Karpas-422 (cell line): ENCODE measurements at regions not wholly inside any gene's neighbourhood (a gene's known extent, or its start where the extent isn't known, plus 50 kb on each side); places are given as distances from the start of the nearest gene placed in this dataset.
"Not testable (repeated sequence)": the region's sequence is repeated elsewhere in the genome, so short reads cannot be mapped to it uniquely, and the experiment has no call there.

Experiments
- DNase-seq: peaks from one replicate; pipeline ENCODE4 v3.0.0-alpha.2; 2015
- H2AFZ ChIP-seq: fragments of 200-600 bp; sonication (generic); 2 replicates; pipeline ENCODE4 v1.6.1; 2014; ENCODE audit warnings: antibody characterized with exemption, low read length, mixed read lengths
- H3K27ac ChIP-seq: fragments of 200-600 bp; sonication (generic); 2 replicates; pipeline ENCODE4 v1.5.1; 2014; ENCODE audit warnings: mild to moderate bottlenecking, low read length, moderate library complexity
- H3K27me3 ChIP-seq: fragments of 200-600 bp; sonication (generic); 2 replicates; pipeline ENCODE4 v1.6.1; 2014; ENCODE audit warnings: low read length, mixed read lengths
- H3K36me3 ChIP-seq: fragments of 200-600 bp; sonication (generic); 2 replicates; pipeline ENCODE4 v1.6.1; 2014; ENCODE audit warnings: low read length, mixed read lengths; ENCODE audit not compliant: insufficient read depth
- H3K4me1 ChIP-seq: fragments of 200-600 bp; sonication (generic); 2 replicates; pipeline ENCODE4 v1.6.1; 2014; ENCODE audit warnings: mild to moderate bottlenecking, low read length, mixed read lengths
- H3K4me2 ChIP-seq: fragments of 200-600 bp; sonication (generic); 2 replicates; pipeline ENCODE4 v1.6.1; 2014; ENCODE audit warnings: low read length, low read depth, mild to moderate bottlenecking; ENCODE audit not compliant: poor library complexity, severe bottlenecking
- H3K4me3 ChIP-seq: fragments of 200-600 bp; sonication (generic); 2 replicates; pipeline ENCODE4 v1.5.1; 2014; ENCODE audit warnings: mild to moderate bottlenecking, antibody characterized with exemption, low read length, mixed read lengths
- H3K79me2 ChIP-seq: fragments of 200-600 bp; sonication (generic); 2 replicates; pipeline ENCODE4 v1.6.1; 2014; ENCODE audit warnings: mild to moderate bottlenecking, low read length, mixed read lengths
- H3K9ac ChIP-seq: fragments of 200-600 bp; sonication (generic); 2 replicates; pipeline ENCODE4 v1.6.0; 2014; ENCODE audit warnings: low read length
- H3K9me2 ChIP-seq: fragments of 200-600 bp; sonication (generic), shearing (Covaris generic); replicated peaks from 2 replicates; pipeline ENCODE4 v1.6.0; 2014; ENCODE audit warnings: mild to moderate bottlenecking, low read length, moderate library complexity; ENCODE audit not compliant: insufficient read depth
- H3K9me3 ChIP-seq: fragments of 300-700, 200-600 bp; sonication (generic); 2 replicates; pipeline ENCODE4 v1.6.1; 2014; ENCODE audit warnings: low read length, mixed read lengths
- H4K20me1 ChIP-seq: fragments of 200-600 bp; sonication (generic); 2 replicates; pipeline ENCODE4 v1.6.1; 2014; ENCODE audit warnings: mild to moderate bottlenecking, antibody characterized with exemption, low read length, low read depth; ENCODE audit not compliant: insufficient read depth

- not testable (repeated sequence) for H4K20me1 ChIP-seq, H3K79me2 ChIP-seq, H3K27ac ChIP-seq, H3K36me3 ChIP-seq, DNase-seq, H3K4me1 ChIP-seq, H2AFZ ChIP-seq, H3K4me2 ChIP-seq, H3K9me2 ChIP-seq, H3K9ac ChIP-seq, H3K9me3 ChIP-seq, H3K4me3 ChIP-seq, H3K27me3 ChIP-seq
Observed at GRCh38 chr17:27030552-27030951, 263.4 kb upstream of the WSB1 start.

- H3K4me2 ChIP-seq = no peak overlapping the region
- no peaks in the 10 kb centered on the region for H3K9me2 ChIP-seq
- H2AFZ ChIP-seq = no peak overlapping the region
- no peak overlapping the region for H3K9ac ChIP-seq
- H3K27ac ChIP-seq = no peak overlapping the region
- peak; percentile 79 for DNase-seq
- no peaks in the 10 kb centered on the region for H3K27me3 ChIP-seq
- no peaks in the 10 kb centered on the region for H3K79me2 ChIP-seq
- H4K20me1 ChIP-seq = no peaks in the 10 kb centered on the region
- H3K4me3 ChIP-seq = no peak overlapping the region
- no peaks in the 10 kb centered on the region for H3K4me1 ChIP-seq
- H3K36me3 ChIP-seq = no peaks in the 10 kb centered on the region
- H3K9me3 ChIP-seq = no peaks in the 10 kb centered on the region
Observed at GRCh38 chr17:27038676-27039075, 255.2 kb upstream of the WSB1 start.

- not testable (repeated sequence) for DNase-seq
Observed at GRCh38 chr17:27045039-27045438, 248.9 kb upstream of the WSB1 start.

GRCh38 chr17:27049104-27049784, 244.7 kb upstream of the WSB1 start:
- Histone ChIP-seq H3K36me3 (no peaks in the 10 kb centered on the region), H3K27ac (no peak overlapping the region), H3K9me3 (no peaks in the 10 kb centered on the region), H4K20me1 (no peaks in the 10 kb centered on the region), H3K79me2 (no peaks in the 10 kb centered on the region), H2AFZ (no peak overlapping the region), H3K9ac (no peak overlapping the region), H3K4me2 (no peak overlapping the region), H3K4me3 (no peak overlapping the region), H3K4me1 (no peaks in the 10 kb centered on the region), H3K9me2 (no peaks in the 10 kb centered on the region), H3K27me3 (no peaks in the 10 kb centered on the region)
- no peak for DNase-seq

More at GRCh38 chr17:27045039-27045438, 248.9 kb upstream of the WSB1 start:
- not testable (repeated sequence) for H3K9me3 ChIP-seq, H3K9ac ChIP-seq, H3K9me2 ChIP-seq, H4K20me1 ChIP-seq, H3K36me3 ChIP-seq, H3K79me2 ChIP-seq, H3K27ac ChIP-seq, H2AFZ ChIP-seq, H3K27me3 ChIP-seq, H3K4me1 ChIP-seq, H3K4me2 ChIP-seq, H3K4me3 ChIP-seq

GRCh38 chr17:27065588-27065987, 228.3 kb upstream of the WSB1 start:
- Histone ChIP-seq H3K4me3 (no peak overlapping the region), H4K20me1 (no peaks in the 10 kb centered on the region), H3K4me2 (no peak overlapping the region), H3K79me2 (no peaks in the 10 kb centered on the region), H3K36me3 (no peaks in the 10 kb centered on the region), H2AFZ (no peak overlapping the region), H3K9ac (no peak overlapping the region), H3K4me1 (no peaks in the 10 kb centered on the region), H3K27me3 (no peaks in the 10 kb centered on the region), H3K27ac (no peak overlapping the region), H3K9me3 (no peaks in the 10 kb centered on the region), H3K9me2 (no peaks in the 10 kb centered on the region)
- no peak for DNase-seq

- H3K36me3 ChIP-seq = no peaks in the 10 kb centered on the region
- H3K27me3 ChIP-seq = no peaks in the 10 kb centered on the region
- H3K27ac ChIP-seq = no peak overlapping the region
- no peaks in the 10 kb centered on the region for H3K4me1 ChIP-seq
- H2AFZ ChIP-seq = no peak overlapping the region
- no peak overlapping the region for H3K4me3 ChIP-seq
- no peak overlapping the region for H3K9ac ChIP-seq
- no peaks in the 10 kb centered on the region for H3K9me2 ChIP-seq
- no peaks in the 10 kb centered on the region for H3K79me2 ChIP-seq
- H3K9me3 ChIP-seq = no peaks in the 10 kb centered on the region
- no peak overlapping the region for H3K4me2 ChIP-seq
- no peaks in the 10 kb centered on the region for H4K20me1 ChIP-seq
- DNase-seq = no peak
Observed at GRCh38 chr17:27066315-27066714, 227.6 kb upstream of the WSB1 start.

GRCh38 chr17:27069842-27070508, 223.9 kb upstream of the WSB1 start:
- Histone ChIP-seq H2AFZ (no peak overlapping the region), H3K36me3 (no peaks in the 10 kb centered on the region), H3K9ac (no peak overlapping the region), H3K4me3 (no peak overlapping the region), H3K27me3 (no peaks in the 10 kb centered on the region), H4K20me1 (no peaks in the 10 kb centered on the region), H3K79me2 (no peaks in the 10 kb centered on the region), H3K4me1 (no peaks in the 10 kb centered on the region), H3K4me2 (no peak overlapping the region), H3K9me3 (no peaks in the 10 kb centered on the region), H3K27ac (no peak overlapping the region), H3K9me2 (no peaks in the 10 kb centered on the region)
- DNase-seq = no peak

- Histone ChIP-seq H3K27ac (no peak overlapping the region), H3K9ac (no peak overlapping the region), H3K27me3 (no peaks in the 10 kb centered on the region), H2AFZ (no peak overlapping the region), H4K20me1 (no peaks in the 10 kb centered on the region), H3K4me3 (no peak overlapping the region), H3K4me2 (no peak overlapping the region), H3K79me2 (no peaks in the 10 kb centered on the region), H3K9me2 (no peaks in the 10 kb centered on the region), H3K9me3 (no peaks in the 10 kb centered on the region), H3K36me3 (no peaks in the 10 kb centered on the region), H3K4me1 (no peaks in the 10 kb centered on the region)
- no peak for DNase-seq
Observed at GRCh38 chr17:27070836-27071235, 223.1 kb upstream of the WSB1 start.
